Stimulated activated CD4-positive, alpha-beta T cell treated with anti-CD3 and anti-CD28 coated beads, Interleukin-1b, Interleukin-23, amount 100 ng/mL, for 24 hours (primary cell): ENCODE measurements at regions not wholly inside any gene's neighbourhood (a gene's known extent, or its start where the extent isn't known, plus 50 kb on each side); places are given as distances from the start of the nearest gene placed in this dataset.
"Not testable (repeated sequence)": the region's sequence is repeated elsewhere in the genome, so short reads cannot be mapped to it uniquely, and the experiment has no call there.

Source experiments
- DNase-seq, 4 experiments: peaks; one replicate each; pipeline ENCODE4 v3.0.0-alpha.2; 2020; ENCODE audit warnings: low read depth in 4 of 4, low spot score in 1 of 4

DNA sequence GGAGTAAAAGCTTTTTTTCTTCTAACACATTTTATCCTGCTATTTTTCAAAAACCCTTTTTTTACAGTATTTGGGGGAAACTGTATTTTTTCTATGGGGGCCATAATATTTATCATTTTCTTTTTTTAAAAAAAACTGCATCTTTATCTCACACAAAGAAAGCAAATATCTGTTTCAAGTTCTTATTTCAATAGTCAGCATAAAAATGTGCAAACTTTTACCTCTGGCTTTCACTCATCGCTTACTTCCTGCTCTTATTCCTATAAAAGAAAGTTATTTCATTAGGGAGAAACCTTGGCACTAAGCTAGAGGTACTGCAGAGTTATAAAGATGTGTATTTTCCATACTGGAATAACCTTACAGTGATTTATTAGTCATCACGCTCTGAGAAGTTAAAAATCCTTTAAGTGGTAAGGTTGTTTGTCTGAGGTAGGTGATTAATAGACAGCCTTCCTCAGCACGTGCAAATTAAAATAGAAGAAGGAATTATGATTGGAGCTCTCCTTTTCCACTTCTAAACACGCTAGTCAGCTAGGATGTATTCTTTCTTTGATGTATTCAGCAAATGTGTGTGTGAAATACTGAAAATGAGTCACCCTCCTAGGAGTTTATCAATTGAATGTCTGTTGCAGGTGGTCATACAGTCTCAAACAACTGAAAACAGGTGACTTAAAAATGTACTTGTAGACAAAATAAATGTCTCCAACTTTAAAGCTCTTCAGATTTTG lies 461.0 kb downstream of the GXYLT1 start:
- DNase-seq: no peak

GRCh38 chr12:41683023-41683422 lies 461.7 kb downstream of the GXYLT1 start:
- DNase-seq: no peak

GRCh38 chr12:41681898-41682297 lies 462.8 kb downstream of the GXYLT1 start:
- no peak for DNase-seq

DNA sequence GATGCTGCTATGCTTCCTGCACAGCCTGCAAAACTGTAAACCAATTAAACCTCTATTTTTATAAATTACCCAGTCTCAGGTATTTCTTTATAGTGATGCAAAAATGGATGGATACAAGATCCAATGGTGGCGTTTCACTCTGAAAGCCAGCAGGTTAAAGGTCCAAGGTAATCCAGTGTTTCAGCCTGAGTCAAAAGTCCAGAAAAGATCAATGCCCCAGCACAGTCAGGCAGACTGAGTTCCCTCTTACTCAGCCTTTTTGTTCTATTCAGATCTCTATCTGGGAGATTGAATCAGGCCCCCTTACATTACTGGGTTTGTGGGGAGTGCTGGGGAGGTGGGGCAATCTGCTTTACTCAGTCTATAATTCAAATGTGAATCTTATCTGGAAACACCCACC lies 464.5 kb downstream of the GXYLT1 start:
- no peak for DNase-seq

DNA sequence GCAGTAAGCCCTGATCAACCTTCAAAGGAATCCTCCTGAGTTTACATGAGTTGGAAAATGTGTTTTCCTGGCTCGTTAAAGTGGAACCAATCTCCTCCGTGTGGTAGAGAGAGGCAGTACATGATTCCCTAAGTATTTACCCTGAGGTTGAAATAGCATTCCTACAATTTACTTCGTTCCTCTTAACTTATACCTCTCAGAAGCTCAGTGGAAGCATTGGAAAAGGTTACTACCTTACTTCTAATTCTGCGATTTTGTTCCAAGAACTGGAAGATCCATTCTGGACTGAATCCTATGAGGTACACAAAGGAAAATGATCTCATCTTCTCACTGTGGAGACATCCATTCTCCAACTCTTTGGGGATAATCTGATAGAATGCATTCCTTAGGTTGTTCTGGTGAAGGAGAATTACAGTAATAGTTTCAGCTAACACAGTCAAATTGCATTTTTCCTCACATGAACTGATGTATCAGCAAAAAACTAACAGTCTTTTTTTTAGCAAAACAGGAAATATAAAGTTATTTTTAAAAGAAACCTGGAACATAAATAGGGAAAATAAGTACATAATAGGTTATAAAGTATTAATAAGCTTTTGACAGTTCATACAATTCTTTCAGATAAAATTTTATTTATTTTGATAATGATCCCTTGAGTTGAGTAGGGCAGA lies 475.6 kb downstream of the PDZRN4 start:
- no peak for DNase-seq

- no peak for DNase-seq
Observed at GRCh38 chr12:41661141-41661765, 473.1 kb downstream of the PDZRN4 start.

DNA sequence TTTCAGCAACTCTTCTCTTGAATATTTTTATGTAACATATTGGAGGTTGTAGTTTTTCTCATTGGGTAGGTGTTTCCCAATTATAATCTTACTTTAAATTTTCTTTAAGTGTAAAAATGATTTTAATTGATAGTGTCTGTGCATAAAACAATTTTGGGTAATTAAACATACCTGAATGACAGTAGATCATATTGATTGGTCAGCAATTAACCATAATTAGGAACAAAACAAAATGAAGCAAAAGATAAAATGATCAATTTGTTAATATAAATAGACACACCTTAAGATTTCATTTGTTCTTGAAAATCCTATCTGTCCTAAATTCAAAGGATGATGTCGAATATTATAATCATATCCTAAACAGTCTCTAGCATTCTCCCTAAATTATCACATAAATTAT lies 468.3 kb downstream of the PDZRN4 start:
- DNase-seq: no peak

GRCh38 chr12:41653386-41654326 lies 465.5 kb downstream of the PDZRN4 start:
- no peak for DNase-seq

- no peak for DNase-seq
Observed at GRCh38 chr12:41652981-41653380, 464.9 kb downstream of the PDZRN4 start.

- no peak for DNase-seq
Observed at GRCh38 chr12:41645624-41646023, 457.5 kb downstream of the PDZRN4 start.

DNA sequence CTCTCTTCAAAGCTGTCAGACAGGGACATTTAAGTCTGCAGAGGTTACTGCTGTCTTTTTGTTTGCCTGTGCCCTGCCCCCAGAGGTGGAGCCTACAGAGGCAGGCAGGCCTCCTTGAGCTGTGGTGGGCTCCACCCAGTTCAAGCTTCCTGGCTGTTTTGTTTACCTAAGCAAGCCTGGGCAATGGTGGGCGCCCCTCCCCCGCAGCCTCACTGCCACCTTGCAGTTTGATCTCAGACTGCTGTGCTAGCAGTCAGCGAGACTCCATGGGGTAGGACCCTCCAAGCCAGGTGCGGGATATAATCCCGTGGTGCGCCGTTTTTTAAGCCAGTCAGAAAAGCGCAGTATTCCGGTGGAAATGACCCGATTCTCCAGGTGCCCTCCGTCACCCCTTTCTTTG lies 454.7 kb downstream of the PDZRN4 start:
- not testable (repeated sequence) for DNase-seq

GRCh38 chr12:41636653-41637052 lies 448.5 kb downstream of the PDZRN4 start:
- DNase-seq: no peak

- DNase-seq: no peak
Observed at GRCh38 chr12:41635626-41636364, 447.7 kb downstream of the PDZRN4 start.

DNA sequence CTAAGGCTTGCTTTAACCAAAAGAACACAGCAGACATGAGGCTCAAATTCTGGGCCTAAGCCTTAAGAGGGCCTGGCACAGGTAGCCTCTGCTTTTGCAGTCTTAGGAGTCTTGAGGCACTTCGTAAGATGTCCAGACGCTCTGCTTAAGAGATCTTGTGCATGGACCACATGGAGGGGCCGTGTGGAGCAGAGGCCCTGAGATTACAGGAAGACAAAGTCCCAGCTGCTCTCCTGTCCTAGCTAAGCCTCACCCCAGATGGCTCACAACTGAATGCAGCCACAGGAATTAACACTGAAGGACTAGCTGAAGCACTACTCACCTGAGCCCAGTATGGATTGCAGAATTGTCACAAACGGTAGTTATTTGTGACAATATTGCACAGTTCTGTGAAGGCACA lies 446.0 kb downstream of the PDZRN4 start:
- DNase-seq: no peak

DNA sequence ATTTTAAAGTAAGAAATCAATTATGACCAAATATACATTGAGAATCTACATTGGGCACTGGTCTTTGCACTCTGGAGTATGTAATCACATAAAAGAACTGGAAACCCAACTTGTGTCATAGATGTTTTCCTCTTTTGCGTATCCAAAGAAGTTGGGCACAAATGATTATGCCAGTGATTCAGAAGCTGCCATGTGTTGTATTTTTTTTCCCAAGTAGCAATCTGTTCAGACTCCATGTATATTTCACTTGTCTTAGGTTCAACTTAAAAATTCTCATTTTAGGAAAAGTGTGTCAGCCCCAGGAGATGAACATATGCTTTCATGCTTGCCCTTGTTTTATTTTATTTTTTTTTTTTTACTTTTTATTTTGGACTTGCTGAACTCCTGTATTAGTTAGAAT lies 441.5 kb downstream of the PDZRN4 start:
- no peak for DNase-seq

DNA sequence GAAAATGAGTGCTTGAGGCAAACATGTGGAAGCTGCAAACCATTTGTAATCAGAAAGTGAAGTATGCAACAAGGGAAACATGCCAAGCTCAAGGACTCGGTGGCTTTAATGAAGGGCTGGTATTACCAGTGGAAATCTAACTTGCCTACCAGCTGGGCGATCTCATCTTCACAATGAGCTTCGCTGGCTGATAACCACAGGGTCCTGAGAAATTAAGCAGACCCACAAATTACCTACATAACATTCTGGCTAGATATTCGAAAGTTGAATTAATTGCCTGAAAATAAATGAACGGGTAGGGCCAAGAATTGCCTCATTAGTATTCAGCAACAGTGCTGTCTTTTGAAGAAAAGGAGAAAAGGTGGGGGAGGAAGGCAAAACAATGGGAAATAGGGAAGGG lies 439.4 kb downstream of the PDZRN4 start:
- DNase-seq: no peak

- no peak for DNase-seq
Observed at GRCh38 chr12:41624571-41624970, 436.5 kb downstream of the PDZRN4 start.
